HG02798 (cell line): ENCODE measurements at regions not wholly inside any gene's neighbourhood (a gene's known extent, or its start where the extent isn't known, plus 50 kb on each side); places are given as distances from the start of the nearest gene placed in this dataset.
"Not testable (repeated sequence)": the region's sequence is repeated elsewhere in the genome, so short reads cannot be mapped to it uniquely, and the experiment has no call there.

Experiments
- ATAC-seq: cut with Tn5 transposase; IDR thresholded peaks from one replicate; pipeline ENCODE4 v1.9.1; 2021; ENCODE audit warnings: mild to moderate bottlenecking; ENCODE audit not compliant: unreplicated experiment, poor library complexity

GRCh38 chr22:49350441-49351121 lies 477.1 kb downstream of the BRD1 start:
- no peak for ATAC-seq

DNA sequence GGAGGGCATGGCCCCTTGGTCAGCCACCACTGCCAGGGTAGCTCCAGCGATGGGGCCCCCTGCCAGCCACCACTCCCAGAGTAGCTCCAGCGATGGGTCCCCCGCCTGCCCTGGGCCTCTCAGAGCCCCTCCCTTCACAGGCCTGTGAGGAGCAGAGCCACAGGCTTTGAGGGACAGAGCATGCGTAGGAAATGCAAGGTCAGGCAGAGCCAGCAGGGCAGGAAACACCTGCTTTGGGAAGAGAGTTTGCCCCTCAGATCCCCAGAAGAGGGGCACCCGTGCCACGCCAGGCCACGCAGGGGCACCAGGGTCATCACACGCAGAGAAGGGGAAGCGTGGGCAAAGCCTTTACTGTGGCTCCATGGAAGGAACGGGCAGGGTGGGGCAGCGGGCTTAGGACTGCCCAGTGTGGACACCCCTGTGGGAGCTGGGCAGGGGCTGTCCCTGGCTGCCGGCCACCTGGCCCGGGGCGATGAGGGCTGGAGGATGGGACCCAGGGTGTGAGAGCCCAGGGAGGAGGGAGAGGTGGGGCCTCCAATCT lies 477.8 kb downstream of the BRD1 start:
- ATAC-seq, result no peak

DNA sequence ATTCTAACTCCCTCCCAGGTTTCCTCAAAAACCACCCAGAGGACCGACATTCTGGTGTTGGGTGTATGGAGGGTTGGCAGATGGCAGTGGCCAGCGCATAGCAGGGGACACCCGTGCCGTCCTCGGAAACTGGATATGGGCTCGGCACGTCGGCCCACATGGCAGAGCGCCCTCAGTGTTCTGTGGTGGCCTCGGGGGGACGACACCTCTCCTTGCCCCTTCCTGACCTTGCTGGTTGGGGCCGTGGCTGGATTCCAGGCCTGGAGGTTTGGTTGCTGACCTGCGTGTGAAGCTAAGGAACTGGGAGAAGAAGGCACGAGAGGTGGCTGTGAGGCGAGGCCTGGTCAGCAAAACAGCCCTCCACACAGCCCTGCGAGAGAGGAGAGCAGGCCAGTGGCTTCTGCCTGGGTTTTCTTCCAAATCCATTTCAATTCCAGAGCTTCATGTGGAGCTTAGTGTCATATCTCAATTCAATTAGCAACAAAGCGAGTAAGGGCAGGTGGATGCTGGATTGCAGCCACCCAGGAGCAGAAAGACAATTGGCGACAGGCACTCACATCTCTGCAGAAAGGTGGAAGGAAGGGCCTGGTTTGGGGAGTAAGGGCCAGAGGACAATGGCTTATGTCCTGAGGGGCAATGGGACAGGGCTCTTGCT lies 478.4 kb downstream of the BRD1 start:
- ATAC-seq, result no peak

- no peak for ATAC-seq
These were observed 479.0 kb downstream of the BRD1 start for GRCh38 chr22:49348631-49349030.

- no peak for ATAC-seq
These were observed 480.3 kb downstream of the BRD1 start for GRCh38 chr22:49347376-49347775.

GRCh38 chr22:49345896-49346295 lies 481.8 kb downstream of the BRD1 start:
- no peak for ATAC-seq

GRCh38 chr22:49344656-49345055 lies 483.0 kb downstream of the BRD1 start:
- ATAC-seq, result no peak

GRCh38 chr22:49344161-49344560 lies 483.5 kb downstream of the BRD1 start:
- ATAC-seq, result no peak

GRCh38 chr22:49340406-49340805 lies 487.3 kb downstream of the BRD1 start:
- no peak for ATAC-seq

GRCh38 chr22:49336483-49336882 lies 491.2 kb downstream of the BRD1 start:
- ATAC-seq, result not testable (repeated sequence)

- ATAC-seq, result no peak
These were observed 492.7 kb downstream of the BRD1 start for GRCh38 chr22:49334976-49335375.

GRCh38 chr22:49334449-49334789 lies 493.3 kb downstream of the BRD1 start:
- ATAC-seq, result no peak

DNA sequence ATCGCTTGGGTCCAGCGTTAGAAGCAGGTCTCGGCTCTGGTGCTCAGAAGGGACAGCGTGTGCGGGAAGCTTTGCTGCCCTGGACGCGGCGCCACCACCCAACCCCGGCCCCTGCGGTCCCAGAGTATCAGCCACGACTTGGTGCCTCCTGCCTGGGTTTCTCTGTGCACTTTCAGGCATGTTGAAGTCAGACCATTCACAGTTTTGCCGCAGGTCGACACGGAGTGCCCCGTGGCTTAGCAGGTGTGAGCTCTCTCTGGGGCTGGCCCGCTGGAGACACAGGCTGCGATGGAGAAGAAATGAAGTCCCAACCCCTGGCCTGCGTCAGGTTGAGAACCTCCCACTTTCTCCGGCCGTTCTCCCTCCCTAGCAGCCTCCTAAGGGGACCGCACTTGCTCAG lies 494.5 kb downstream of the BRD1 start:
- ATAC-seq, result no peak

GRCh38 chr22:49332691-49333090 lies 495.0 kb downstream of the BRD1 start:
- no peak for ATAC-seq

- ATAC-seq, result no peak
These were observed 495.8 kb downstream of the BRD1 start for GRCh38 chr22:49331878-49332277.

GRCh38 chr22:49331223-49331815 lies 496.4 kb downstream of the BRD1 start:
- ATAC-seq, result no peak

DNA sequence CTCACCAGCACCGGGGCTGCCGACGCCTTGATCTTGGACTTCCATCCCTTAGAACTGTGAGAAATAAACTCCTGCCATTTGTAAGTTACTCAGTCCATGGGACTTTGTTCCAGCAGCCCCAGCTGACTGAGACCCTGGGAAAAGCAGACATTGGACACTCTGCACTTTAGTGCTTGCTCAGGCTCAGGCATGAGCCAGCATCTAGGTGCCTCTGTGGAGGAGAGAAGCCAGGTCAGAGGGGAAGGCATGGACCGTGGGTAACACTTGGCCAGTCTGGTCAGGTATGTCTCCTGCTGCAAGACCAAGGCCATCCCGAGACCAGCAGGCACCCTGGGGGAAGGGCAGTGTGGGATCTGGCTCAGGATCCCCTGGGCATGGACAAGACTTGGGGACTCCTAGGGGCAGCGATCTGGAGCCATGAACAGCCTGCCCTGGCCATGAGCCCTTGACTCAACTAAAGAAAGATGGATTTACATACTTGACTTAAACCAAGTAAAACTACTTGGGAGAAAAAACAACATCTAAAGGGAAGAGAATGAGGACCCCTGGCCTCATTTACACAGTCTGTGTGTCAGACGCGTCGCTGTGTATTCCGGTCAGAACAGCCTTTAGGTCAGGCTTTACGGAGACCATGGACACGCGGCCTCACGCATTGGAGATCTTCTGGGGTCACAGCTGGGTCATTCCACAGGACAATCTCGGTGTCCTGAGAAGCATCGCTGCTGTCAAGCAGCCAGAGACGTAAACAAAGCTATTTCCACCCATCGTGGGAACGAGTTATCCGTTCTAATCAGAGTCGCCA lies 497.1 kb downstream of the BRD1 start:
- no peak for ATAC-seq

- ATAC-seq, result no peak
These were observed 498.0 kb downstream of the BRD1 start for GRCh38 chr22:49329636-49330035.

DNA sequence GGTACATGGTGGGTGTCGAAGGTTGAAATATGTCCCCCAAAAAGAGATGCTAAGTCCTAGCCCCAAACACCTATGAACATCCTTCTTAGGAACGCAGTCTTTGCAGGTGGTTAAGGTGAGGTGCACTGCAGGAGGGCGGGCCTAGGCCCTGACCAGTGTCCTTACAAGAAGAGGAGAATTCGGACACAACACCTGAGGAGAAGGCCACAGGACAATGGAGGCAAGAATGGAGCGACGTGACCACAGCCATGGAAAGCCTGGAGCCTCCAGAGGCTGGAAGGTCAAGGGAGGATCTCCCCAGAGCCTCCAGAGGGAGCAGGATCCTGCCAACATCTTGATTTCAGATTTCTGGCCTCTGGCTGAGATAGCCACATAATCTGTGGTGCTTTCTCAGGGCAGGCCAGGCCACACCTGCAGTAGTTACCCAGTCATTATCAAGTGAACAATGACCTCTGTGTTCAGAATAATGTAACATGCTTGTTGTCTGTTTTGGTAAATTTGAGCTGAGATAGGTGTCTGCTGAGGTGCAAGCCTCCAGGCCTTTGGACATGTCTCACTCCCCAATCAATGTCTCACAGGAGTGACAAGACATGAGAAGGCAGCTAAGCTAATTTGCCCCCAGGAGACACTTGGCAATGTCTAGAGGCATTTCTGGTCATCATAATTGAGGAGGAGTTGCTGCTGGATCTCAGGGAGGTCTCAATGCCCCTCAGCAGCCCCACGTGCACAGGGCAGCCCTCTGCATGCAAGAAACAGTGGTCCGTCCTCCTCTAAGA lies 498.9 kb downstream of the BRD1 start:
- ATAC-seq, result no peak

GRCh38 chr22:49328118-49328475 lies 499.6 kb downstream of the BRD1 start:
- no peak for ATAC-seq
